ENCODE measurements at regions not wholly inside any gene's neighbourhood (a gene's known extent, or its start where the extent isn't known, plus 50 kb on each side); places are given as distances from the start of the nearest gene placed in this dataset.

DNA sequence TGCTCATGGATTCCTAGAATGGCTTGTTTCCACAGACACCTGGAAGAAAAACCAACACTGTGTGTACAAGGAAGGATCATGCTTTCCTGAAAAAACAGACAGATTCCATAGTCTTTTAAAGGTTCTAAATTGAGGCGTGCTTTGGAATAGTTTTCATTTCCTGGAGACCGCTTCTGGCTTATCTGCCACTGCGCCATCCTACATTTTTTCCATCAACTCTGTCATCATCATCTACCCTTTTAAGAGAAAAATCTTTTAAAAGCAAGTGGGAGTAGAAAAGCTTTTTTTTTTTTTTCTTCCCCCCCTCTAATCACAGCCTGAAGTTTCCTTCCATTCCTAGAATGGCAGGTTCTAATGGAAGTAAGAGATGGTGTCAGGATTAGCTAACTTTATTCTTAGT lies 379.4 kb upstream of the C2CD4B start:
- no peak for DNase-seq (ENCODE audit: low read depth, low spot score)

DNA sequence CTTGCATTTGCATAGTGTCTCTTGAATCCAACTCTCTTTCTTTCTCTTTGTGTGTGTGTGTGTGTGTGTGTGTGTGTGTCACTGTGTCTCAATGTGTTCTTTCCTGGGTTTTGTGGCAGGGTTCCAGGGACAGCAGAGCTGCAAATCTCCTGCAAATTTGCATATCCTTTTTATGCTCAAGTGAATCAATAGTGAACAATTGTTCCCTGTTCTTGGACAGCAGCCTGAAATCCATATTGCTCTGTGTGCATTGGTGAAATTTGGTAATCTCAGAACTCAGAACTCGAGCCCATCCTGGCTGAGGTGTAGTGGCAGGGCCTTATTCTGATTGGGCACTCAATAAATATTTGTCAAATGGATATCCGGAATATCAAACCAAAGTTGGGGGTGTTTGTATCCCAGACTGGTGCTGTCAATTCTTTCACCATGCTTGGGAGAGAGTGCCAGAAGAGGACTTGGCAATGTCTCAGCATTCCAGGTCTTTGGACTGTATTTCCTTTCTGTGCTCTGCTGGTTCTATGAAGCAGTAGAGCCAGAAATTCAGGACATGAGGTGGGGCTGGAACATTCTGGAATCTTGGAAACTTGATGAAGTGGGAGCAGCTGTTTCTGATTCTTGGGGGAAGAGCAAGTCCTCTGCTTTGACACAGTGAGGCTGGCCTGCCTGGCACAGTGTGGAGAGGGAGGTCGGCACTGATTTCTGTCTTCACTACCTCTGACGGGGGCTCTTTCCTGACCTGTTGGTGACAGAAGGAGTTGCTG lies 380.6 kb upstream of the C2CD4B start:
- no peak for DNase-seq (ENCODE audit: low read depth, low spot score)

DNA sequence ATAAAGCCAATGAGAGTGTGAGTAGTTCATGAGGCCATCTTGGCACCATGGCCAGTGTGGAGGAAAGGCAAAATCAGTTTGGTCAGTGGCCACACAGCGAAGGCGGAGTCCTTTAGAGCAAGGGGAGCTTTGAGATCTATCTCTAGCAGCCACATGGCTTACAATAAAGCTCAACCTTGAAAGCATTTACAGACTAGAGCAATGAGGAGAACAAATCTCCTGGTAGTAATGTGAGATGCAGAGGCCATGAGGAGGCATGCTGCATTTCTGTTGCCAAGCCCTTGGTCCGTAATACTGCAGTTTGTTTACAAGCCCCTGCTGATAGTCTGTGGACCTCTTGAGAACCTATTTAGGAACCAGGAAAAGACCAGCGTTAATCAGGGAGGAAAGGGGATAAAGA lies 381.5 kb upstream of the C2CD4B start:
- no peak for DNase-seq (ENCODE audit: low read depth, low spot score)

DNA sequence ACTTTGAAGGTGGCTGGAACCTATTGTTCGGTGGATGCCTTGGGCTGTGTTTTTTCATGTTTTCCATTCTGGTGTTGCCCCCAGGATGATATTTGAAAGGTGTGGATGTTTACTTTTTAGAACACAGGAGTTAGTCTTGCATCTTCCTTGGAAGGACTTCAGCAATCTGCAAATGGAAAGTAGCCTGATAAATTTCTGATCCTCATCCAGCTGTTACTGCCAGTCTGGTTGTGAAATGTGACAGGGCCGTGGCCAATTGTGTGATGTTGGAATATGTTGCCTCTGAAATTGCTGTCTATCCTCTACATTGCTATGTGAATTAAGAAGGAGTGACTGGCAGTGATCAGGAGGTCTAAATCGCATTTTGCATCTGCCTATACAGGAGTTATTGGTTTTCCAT lies 382.5 kb upstream of the C2CD4B start:
- no peak for DNase-seq (ENCODE audit: low read depth, low spot score)

DNA sequence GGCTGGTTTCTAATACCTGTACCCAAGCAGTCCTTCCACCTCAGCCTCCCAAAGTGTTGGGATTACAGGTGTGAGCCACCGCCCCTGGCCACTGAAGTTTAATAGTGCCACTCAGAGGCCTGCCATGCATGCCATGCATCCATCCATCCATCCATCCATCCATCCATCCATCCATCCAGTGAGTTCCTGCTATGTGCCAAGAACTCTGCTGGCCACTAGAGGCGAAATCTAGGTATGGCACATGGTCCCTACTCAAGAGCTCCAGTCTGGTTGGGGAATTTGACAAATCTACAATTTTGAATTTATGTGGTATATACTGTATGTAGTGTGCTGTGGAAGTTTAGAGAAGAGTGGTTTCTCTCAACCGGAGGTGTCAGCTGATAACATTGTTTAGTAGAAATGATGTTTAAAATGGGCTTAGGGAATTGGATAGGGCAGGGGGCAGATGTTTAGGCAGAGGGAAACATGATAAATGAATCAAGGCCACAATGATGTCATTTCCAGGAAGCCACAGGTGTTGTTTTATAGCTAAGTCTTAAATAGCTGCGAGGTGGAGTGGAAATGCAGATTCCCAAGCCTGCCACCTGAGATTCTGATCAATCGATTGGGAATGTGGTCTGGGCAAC lies 384.4 kb upstream of the C2CD4B start:
- no peak for DNase-seq (ENCODE audit: low read depth, low spot score)

DNA sequence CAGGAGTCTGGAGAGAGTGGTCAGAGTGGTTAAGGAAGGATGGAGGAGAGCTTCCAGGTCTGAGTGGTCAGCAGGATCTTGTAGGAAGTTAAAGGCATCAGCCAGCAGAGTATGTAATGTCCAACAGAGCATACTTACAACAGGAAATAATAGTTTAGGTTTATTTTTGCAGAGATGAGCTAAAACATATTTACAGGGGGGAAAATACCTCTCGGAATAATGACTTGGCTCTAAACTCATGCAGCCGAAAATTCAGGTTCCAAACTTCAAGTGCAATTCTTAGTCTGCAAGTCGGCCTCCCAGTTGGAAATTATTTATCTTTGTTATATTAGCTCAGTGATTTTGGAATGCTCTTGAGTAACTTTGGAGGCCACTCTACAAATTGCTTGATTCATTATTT lies 385.0 kb upstream of the C2CD4B start:
- DNase-seq (ENCODE audit: low read depth, low spot score): no peak

DNA sequence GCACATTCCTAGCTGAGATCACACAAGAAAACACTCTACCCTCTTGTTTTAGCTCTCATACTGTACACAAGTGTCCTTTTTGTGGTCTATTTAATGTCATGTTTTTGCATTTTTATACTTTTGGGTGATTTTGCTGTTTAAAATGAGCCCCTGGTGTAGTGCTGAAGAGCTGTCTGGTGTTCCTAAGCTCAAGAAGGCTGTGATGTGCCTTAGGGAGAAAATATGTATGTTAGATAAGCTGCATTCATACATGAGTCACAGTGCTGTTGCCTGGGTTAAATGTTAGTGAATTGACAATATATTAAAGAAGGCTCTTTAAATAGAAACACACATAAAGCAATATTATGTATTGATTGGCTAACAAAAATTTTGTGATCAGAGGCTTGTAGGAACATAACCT lies 387.4 kb upstream of the C2CD4B start:
- no peak for DNase-seq (ENCODE audit: low read depth, low spot score)

DNA sequence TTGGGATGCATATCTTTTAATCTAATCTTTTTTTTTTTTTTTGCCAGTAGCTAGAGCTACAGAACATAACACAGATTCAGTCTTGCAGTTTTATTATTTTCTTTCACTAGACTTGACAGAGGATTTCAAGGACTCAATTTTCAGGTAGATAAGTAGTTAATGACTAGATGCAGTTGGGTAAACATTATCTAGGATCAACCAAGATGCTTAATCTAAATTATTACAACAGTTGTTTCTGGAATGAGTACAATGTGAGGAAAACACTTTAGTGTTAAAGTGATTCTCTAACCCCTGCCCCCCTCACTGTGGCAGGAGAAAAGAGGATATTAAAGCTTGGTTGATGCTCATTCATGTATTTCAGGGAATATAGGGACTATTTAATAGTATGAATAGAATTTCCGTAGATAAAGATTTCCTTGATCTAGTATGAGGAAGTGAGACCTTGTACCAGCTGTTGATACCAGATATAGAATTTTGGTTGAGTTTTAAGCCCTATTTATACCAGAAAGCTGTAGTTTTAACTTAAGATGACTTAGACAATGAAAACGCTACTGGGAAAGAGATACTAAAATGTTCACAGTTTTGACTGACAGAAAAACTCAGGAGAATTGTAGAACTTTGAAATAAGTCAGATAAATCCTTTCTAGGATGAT lies 389.0 kb upstream of the C2CD4B start:
- DNase-seq (ENCODE audit: low read depth, low spot score): no peak

DNA sequence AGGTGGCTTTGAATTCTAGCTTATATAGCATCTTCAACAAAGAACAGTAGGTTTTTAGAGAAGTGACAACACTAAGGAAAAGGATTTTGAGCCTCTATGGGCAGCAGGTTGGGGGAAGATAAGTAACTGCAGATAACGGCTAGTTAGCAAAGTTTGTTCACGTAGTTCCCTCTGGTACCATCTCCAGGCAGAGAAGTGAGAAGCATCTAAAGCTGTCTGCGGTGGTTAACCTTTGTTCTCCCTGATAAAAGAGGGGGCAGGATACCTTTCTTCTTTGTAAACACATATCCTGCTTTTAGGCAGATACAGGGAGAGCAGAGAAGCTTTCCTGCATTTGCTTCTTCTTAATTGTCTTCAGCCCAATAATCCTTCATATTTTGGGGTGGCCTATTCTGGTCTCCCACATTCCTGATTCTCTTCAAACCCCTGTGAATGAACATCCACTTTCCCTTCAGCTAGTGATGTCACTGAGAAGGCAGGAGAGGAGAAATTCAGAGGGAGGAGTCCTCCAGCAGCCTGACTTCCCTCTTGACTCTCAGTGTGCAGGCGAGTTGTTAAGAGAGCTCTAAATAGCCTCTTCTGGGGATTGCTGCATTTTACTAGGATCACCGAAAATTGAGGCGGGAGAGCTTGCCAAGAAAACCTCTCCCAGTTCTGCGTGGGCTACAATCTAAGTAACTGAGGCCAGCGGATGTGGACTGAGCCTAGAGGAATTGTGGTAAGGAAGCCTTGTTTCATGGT lies 393.7 kb upstream of the C2CD4B start:
- peak; percentile 27 for DNase-seq (ENCODE audit: low read depth, low spot score)

DNA sequence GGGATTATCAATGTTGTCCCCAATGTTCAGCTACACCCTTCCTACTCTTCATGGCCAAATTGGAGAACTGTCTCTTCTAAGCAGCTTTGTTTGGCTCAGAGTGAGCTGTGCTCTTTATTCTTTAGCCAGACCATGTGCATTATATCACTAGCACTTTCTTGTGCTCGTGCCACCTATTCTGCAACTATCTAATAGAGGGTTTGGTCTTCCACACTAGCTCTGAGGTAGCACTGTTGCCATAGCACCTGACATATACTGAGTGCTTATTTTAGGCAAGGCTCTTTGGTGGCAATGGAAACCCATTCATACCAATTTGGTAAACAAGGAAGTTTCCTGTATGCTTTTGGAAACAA lies 394.3 kb upstream of the C2CD4B start:
- no peak for DNase-seq (ENCODE audit: low read depth, low spot score)

DNA sequence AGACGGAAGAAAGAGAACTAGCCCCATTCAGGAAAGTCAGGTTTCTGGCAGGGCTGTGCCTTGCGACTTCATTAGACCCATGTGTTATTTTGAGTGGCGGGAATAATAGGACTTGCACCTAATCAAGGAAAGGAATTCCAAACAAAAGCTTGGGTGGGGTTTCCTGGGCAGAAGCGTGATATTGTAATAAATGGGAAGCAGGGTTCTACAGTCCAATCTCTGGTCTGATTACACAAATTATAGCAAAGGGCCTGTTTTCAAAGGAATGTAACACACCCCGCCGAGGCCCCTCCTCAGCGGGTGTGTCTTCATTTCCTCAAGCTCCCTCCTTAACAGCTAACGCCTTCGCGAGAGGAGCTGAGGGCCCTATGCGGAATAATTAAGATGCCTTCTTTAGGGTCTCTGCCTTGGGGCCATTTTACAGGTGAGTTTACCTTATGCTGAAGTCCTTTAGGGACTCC lies 396.0 kb upstream of the C2CD4B start:
- DNase-seq (ENCODE audit: low read depth, low spot score): peak; percentile 86

DNA sequence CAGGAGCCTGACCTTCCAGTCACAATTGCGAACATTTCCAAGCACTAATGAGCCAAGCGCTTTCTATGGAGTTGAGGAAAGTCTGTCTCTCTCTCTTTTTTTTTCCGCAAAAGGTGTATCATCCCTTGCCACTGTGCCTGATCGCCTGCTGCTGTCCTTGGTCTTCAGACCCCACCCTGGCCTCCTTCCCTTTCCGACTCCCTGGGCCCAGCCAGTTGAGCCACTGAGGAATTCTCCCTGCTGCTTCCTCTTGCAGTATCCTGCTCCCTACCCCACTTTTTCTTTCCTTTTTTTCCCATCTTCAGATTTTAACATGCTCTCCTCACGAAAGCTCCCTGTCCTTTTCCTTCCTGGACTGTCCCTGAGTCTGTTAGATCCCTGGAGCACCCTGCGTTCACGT lies 396.5 kb upstream of the C2CD4B start:
- no peak for DNase-seq (ENCODE audit: low read depth, low spot score)

DNA sequence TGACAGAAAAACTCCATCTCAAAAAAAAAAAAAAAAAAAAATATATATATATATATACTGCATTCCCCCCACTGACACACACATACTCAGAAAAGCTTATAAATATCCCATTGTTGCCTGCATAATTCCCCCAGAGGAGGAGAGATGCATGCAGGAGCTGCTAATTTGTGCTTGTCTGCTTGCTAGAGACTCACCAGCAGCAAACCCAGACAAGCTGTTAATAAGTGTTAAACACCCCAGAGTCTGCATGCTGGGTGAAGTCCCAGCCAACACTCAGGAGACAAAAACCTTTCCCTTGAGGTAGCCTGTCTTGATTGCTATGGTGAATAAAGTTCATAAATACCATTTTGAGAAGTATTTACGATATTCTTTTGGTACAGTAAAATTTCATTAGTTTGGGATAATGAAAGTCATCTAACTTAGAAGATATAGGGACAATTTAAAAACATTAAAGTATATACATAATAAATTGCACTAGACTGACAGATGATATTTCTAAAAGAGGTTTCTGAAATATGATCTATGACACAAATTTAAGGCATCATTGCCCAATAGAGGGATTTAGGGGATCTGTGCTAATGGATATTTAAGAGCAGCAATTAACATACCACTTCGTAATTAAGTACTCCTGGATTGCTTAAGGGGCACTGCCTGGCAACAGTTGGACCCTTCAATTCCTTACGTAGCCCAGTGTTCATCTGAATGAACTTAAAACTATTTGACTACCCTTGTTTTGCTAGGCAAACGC lies 400.0 kb upstream of the C2CD4B start:
- DNase-seq (ENCODE audit: low read depth, low spot score): no peak

DNA sequence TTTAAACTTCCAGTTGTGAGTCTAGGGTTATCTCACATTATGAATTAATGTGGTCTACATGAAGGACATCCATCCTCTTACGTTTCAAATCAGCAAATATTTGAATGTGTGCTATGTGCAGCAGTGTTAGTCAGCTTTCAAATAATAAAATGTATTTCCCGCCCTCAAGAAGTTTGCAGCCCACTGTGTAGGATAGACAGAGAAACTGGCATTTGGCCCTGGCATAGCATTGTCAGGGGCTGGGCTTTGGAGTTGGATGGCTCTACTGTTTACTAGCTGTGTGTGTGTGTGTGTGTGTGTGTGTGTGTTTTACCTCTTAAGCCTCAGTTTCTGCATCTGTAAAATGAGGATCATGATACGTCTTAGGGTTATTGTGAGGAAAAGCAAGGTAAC lies 400.5 kb upstream of the C2CD4B start:
- no peak for DNase-seq (ENCODE audit: low read depth, low spot score)

DNA sequence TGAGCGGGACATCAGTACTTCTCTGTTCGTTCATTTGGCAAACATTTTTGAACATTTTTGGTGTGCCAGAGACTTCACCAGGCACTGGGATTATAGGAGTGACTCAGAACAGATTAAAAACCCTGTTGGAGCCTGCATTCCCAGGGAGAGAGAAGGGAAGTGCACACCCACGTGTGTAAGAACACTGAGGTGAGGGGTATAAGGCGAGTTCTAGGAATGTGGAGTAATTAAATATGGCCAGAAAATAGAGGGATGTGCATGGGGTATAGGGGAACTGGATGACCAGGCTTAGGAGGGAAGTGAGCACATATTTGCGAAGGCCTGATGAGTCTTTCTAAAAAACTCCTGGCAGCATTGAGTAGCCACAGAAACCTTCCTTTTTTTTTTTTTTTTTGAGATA lies 401.2 kb upstream of the C2CD4B start:
- no peak for DNase-seq (ENCODE audit: low read depth, low spot score)

DNA sequence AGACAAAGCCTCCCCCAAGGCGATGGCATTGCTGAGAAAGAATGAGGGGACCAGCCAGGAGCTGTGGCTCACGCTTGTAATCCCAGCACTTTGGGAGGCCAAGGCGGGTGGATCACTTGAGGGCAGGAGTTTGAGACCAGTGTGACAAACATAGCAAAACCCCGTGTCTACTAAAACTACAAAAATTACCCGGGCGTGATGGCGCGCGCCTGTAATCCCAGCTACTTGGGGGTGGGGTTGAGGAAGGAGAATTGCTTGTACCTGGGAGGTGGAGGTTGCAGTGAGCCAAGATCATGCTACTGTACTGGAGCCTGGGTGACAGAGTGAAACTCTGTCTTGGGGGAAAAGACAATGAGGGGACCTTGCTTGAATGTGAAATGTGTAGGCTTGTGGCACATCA lies 402.4 kb upstream of the C2CD4B start:
- no peak for DNase-seq (ENCODE audit: low read depth, low spot score)

DNA sequence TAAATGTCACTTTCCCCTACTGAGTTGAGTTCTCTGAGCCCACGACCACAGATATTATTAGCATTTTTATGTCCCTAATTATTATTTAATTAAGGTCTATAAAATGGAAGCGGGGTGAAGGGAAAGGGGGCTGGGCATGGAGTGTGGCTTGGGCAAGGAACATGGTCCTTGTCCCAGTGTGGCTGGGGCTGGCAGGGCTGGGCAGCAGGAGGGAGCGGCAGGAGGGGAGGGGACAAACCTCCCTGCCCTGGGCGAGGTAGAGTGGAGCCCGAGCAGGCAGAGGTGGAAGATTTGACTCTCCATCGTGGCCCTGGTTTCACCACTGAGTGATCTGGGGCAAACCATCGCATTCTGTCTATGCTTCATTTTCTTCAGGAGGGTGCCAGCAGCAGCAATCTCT lies 402.9 kb upstream of the C2CD4B start:
- no peak for DNase-seq (ENCODE audit: low read depth, low spot score)

DNA sequence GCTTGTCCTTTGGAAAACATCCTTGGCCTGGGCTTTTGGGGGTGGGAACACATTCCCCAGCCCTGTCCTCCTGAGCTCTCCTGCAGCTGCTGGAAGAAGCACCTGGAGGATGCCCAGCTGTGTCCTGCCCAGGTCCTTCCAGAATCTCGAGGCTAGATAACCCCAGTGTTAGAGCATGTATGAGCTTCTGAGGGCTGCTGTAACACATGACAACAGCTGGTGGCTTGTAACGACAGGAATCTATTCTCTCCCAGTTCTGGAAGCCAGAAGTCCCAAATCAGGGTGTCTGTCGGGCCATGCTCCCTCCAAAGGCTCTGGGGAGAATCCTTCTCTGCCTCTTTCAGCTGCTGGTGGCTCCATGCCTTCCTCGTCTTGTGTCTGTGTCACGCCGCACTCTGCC lies 403.6 kb upstream of the C2CD4B start:
- DNase-seq (ENCODE audit: low read depth, low spot score): no peak

DNA sequence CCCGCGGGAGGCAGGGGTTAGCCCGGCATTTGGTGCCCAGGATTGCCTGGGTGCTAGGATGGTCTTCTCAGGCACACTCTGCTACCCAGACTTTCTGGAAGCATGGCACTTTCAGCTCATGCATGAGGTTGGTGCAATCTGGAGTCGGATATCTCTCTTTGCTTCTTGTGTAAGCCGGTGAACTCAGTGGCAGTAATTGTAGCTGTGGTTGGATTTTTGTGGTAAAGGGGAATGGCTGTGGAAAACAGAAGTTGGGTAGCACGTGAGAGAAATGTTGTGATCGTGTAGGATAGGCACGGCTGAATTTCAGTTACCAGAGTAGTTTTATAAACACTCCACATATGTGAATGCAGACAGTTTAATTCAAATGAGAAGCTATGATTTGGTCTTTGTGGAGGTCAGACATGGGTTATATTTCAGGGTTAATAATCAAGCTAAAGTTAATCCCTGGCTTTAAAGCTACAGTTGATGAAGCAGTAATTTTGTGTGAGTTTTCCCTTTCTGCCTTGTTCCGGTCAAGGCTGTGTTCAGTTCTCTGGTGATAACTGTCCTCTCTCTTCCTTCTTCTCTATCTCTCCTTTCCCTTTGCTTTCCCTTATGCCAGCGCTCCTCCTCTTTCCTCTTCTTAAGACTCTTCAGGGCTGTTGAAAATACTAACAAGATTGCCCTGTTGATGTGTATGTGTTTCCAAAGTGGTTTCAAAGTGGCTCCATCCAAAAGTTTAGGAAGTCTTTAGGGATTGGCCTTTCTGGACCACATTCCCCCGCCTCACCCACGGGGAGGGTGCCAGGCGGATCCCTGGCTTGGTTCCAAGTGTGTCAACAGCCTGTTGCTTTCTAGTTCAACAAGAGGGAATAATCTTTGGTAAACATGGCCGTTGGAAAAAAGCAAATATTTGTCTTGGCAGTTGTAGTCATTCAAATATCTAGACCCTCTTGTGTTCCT lies 404.6 kb upstream of the C2CD4B start:
- no peak for DNase-seq (ENCODE audit: low read depth, low spot score)

DNA sequence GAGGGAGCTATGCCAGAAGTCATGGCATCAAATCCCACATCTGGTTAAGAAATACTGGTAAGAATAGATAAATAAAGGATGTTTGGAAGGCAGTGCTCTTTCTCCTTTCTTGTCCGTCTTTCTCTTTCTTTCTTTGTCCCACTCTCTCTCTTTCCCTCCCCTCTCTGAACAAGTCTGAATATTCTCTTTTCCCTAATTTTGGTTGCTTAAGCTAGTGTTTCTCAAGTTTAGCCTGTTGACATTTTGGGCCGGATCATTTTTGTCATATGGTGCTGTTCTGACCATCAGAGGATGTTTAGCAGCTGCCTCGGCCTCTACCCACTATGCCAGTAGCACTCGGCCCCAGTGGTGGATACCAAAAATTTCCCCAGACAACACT lies 405.3 kb upstream of the C2CD4B start:
- DNase-seq (ENCODE audit: low read depth, low spot score): no peak

DNA sequence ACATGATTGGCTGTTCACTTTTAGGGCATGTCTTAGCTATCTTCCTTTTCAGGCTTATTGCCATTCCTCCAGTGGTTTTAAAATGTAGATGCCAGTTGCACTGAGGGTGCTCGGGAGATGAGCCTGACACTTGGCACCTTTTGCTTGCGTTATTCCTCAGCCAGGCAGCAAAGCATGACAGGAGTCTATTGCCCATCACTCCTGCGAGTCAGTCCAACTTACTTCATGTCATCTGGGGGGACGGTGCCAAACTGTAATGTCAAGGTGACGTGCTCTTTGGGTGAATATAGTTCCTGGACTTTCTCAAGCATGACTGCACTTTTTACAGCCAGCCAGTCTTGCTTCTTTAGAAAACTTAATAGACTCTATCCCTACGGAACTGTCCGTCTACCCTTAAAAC lies 406.0 kb upstream of the C2CD4B start:
- no peak for DNase-seq (ENCODE audit: low read depth, low spot score)
